OCI-LY1 (cell line): ENCODE measurements at regions not wholly inside any gene's neighbourhood (a gene's known extent, or its start where the extent isn't known, plus 50 kb on each side); places are given as distances from the start of the nearest gene placed in this dataset.

Experiments
- EZH2 ChIP-seq: fragments of 200-600 bp; sonication (generic), shearing (Covaris generic); IDR thresholded peaks from 2 replicates; pipeline ENCODE4 v1.8.0; 2017; ENCODE audit warnings: borderline replicate concordance, mixed run types, mild to moderate bottlenecking, antibody characterized with exemption, low read length, moderate library complexity, mixed read lengths
- TF ChIP-seq, protein P1 (sequence below): fragments of 200-600 bp; sonication (generic), shearing (Covaris generic); IDR thresholded peaks from 2 replicates; pipeline ENCODE4 v1.5.1; 2017; ENCODE audit warnings: mild to moderate bottlenecking, antibody characterized with exemption, low read length, moderate library complexity, mixed read lengths

GRCh38 chr3:194748225-194748624 is 62.5 kb downstream of the FAM43A start:
- TF ChIP-seq, protein P1, sequence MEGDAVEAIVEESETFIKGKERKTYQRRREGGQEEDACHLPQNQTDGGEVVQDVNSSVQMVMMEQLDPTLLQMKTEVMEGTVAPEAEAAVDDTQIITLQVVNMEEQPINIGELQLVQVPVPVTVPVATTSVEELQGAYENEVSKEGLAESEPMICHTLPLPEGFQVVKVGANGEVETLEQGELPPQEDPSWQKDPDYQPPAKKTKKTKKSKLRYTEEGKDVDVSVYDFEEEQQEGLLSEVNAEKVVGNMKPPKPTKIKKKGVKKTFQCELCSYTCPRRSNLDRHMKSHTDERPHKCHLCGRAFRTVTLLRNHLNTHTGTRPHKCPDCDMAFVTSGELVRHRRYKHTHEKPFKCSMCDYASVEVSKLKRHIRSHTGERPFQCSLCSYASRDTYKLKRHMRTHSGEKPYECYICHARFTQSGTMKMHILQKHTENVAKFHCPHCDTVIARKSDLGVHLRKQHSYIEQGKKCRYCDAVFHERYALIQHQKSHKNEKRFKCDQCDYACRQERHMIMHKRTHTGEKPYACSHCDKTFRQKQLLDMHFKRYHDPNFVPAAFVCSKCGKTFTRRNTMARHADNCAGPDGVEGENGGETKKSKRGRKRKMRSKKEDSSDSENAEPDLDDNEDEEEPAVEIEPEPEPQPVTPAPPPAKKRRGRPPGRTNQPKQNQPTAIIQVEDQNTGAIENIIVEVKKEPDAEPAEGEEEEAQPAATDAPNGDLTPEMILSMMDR, result no peak
- no peak for TF ChIP-seq EZH2
